GM19452 (cell line): ENCODE measurements at regions not wholly inside any gene's neighbourhood (a gene's known extent, or its start where the extent isn't known, plus 50 kb on each side); places are given as distances from the start of the nearest gene placed in this dataset.
A peak's percentile ranks its signal among the peaks of the same experiment; 100 is the strongest.

Experiments
- ATAC-seq: cut with Tn5 transposase; IDR thresholded peaks from one replicate; pipeline ENCODE4 v1.9.1; 2021; ENCODE audit not compliant: unreplicated experiment

DNA sequence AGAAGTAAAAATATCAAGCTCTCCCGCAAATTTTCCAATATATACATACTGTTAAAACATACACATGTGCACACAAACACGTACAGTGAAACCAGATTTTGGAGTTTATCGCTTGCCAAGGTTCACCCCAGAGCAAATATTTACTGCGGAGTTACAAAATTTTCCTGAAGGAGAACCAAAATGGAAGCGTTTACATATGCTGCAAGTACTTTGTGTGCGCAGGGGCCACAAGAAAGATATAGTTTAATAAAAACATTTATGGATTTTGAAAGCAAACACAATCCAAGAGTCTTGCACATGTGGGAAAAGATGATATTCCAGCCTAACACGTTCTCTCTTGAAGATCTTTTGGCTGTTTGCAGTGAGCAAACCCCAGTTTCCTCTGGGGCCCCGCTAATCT lies 301.3 kb upstream of the NFE2L3 start:
- no peak for ATAC-seq

DNA sequence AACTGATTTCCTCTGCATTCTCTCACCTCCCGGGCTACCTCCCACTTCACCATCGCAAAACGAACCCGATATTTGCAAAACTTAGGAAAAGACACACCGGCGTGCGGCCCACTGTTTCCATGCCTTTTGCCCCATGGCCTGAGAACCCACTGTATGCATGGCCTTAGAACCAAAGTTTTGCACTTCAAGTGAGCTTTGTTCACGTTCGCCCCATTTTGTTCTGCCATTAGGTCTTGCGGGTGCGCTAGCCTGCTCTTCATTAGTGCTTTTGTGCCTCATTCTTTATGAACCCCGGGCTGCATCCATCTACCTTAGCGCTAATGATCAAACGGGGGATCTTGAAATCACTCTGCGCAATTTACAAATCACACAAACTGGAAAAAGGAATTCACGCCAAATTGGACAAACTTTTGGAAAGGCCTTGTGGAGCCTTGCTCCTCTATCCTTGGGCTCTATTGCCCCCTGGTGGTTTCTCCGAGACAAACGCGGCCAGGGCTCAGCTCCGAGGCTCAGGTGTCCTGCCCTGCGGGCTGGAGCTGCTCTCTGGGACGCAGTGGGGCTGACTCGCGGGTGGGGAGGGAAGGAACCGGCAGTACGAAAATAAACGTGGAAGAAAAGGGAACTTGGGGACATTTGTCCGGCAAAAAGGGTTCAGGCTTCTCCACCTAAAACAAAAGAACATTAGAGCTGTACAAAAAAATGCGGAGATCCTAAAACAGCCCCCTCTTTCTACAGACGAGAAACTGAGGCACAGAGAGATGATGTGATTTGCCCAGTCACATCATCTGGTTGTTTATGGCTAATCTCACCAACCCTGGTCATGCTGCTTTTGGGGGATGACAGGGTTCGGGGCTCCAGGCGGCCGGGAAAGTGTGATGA lies 300.4 kb upstream of the NFE2L3 start:
- ATAC-seq: peak; percentile 62

DNA sequence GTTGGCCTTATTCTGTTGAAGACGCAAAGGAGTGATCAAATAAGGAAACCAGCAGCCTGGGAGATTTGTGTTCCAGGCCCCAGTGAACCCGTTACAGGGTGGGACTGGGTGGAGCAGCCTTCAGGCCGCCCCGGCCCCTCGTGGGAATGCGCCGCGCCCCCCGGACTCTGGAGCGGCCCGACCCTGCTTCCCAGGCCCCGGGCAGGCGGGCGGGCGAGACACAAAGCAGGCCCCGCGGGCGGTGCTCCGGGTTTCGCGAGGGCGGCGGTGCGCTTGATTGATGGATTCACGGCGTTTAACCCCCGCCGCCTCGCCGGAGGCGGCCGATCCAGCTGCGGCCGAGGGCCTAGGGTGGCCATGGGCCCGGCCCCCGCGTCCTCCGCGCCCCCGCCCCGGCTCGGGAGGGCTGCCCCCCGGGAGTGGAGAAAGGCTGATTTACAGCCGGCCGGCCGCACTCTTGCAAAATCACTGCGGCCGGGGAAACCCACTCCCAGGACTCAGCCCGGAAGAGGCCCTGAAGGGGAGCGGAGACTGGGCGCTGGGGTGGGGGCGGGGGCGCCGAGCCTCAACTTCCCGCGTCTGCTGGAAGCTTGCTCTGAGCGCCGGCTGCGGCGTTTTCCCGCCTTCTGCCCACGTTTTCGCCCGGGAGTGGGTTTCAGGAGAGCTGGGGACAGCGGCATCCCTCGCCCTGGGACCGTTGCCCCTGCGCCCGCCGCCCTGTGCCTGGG lies 299.6 kb upstream of the NFE2L3 start:
- ATAC-seq: no peak

DNA sequence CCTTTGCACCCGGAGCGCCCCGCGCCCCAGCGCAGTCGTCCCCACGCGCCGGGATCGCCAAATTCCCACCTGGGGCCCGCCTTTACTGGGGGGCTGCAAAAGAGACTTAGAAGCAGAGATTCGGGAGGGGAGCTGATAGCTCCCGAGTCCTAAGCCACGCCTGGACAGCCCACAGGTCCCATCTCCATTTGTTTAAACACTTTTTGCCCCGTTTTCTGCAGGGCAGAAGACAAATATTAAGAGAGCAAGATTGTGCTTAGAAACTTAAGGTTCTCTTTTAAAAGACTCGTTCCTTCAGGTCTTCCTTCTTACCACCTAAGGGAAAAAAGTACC lies 299.1 kb upstream of the NFE2L3 start:
- no peak for ATAC-seq

DNA sequence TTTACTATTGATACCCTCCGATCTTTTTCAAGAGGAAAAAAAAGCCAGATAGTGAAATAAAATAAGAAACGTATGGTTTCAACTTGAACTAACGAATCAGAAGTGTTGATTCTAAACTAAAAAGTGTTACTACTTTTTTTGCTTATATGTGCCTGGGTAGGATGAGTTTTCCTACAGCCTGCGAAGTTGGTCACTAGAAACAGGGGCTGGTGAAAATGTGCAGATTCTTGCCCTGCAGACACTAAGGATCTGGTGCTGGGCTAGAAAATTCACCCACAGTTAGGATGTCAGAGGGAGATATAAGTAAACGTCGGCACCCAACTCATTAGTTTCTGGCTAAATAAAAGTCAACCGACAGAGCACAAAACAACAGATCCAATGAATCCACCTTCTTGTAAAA lies 298.7 kb upstream of the NFE2L3 start:
- ATAC-seq: no peak

DNA sequence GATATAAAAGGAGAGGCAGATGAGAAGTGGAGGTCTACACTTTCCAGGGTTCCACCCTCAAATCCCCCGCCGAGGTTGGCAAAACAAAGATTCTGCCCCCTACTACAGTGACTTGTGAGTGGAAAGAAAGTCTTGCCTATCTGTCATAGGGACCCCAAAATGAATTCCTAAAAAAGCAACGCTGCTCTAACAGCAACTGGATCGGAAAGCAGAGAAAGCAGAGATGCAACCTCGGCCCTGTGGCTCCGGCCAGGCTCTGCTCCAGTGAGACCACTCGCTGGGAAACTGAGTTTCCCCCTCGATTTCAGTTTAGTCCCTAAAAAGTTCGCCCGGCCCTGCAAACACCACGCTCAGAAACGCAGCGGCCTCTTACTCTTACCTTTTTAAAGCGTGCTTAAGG lies 297.9 kb upstream of the NFE2L3 start:
- no peak for ATAC-seq

DNA sequence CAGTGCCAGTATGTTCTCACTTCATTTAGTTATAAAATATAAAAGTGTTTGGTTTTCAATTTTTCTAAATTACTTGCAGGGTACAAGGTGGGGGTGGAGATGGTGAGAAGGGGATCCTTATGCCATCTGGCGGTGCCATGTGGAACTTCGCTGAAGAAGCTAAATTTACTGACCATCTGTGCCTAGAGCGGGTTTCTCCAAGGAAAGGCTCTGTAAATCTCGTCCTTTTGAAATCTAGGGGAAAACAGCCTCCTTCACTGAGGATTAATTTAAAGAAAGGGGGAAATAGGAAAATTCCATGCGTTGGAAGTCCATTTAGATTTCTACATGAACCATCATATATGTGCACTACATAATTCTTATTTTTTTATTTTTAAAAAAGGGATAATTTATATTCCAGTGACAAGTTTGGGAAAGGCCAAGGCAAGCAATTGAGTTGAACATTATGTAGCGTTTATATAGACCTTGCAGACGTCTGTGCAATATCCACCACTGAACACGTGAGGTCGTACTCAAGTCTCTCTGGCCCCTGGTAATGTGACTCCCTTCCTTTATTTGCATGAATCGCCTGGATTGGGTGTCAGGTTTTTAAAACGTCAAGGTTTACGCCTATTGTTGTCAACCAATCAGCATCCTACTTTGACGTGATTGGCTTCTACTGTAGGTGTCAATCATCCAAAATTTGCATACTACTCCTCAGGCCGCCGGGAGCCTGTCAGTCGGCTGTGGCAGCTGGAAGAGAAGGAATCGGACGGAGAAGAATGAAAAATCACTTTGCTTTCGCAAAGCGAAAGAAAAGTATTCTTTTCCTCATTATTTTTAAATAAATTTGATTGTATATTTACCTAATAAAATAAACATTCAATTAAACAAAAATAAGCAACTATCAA lies 297.1 kb upstream of the NFE2L3 start:
- ATAC-seq: no peak

DNA sequence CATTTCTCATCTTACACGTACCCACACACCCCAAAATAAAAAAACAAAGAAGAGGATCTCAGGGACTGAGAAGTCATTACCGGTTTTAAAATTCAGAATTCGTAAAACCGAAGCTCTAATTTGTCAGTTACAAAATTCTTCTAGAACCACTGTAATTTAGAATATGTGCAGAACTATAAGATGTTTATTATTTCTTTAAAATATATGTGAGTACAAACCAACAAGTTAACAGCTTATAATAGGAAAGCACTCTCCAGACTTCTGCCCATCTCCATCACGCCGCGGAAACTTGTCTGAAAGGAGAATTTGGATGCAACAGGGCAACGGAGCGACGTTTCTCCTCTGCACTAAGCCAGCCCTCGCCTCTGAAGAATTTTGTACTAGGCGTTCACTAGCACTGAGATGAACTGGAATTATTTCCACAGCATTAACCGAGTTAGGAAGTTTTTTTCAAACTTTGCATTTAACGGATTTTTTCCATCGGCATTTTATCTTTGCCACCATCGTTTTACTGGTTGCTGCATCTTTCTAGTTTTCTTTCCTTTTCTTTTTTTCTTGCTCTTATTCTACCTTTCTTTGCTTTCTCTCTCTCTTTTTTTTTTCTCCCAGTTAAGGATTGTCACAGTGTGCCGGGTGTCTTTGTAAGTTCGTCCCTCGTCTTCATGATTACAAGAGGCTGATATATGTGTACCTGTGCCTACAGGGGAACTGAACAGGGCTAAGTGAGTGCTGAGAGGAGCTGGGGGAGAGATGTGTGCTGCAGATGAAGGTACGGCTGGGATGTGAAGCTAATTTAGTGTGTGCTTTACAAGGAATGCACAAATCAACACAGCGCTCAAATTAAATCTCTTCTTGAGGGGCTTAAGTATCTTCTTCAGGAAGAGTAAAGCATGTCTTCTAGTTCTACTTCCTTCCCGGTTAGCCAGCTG lies 295.9 kb upstream of the NFE2L3 start:
- ATAC-seq: no peak

DNA sequence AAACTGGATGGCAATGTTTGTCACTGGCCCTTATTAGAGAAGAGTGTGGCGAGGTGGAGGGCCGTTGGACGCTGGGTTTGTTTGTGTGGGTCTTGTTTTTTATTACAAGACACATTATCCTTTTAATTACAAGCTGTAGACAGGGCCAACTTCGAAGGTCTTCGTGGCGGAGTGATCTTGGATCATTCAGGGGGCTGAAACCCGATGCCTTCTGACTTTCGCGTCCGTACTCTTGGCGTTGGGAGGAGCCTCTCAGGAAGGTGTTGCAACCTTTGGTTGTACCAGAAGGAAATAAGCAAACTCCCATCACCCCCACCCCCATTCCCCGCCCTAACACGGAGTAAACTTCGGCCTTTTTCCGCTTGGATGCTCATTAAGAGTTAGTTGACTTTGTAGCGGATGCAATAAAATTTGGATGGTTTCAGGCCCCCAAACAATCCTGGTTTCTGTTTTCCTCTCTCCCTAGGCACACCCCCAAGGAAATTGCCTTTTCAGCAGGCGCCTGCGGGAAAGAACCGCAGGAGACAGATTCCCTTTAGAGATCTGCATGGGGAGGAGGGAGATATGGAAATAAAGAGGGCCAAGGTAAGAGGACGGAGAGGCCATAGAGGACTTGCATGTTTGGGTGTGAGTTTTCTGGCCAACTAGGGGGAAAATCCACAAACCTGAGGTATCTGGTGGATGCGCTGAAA lies 294.5 kb upstream of the NFE2L3 start:
- no peak for ATAC-seq

DNA sequence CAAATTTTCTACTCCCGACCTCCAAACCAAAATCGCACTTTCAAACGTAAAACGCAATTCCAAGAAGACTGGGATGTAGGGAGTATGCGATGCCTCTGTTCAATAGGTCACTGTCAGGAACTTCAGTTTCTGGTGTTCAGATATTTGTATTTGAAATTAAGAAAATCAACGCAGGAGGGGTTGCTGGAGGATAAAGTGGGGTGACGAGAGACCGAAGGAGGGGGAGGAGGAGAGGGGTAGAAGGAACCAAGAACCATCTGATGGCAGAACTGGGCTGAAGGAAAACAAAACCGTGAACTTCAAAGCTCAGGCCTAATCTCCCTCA lies 293.8 kb upstream of the NFE2L3 start:
- ATAC-seq: no peak

DNA sequence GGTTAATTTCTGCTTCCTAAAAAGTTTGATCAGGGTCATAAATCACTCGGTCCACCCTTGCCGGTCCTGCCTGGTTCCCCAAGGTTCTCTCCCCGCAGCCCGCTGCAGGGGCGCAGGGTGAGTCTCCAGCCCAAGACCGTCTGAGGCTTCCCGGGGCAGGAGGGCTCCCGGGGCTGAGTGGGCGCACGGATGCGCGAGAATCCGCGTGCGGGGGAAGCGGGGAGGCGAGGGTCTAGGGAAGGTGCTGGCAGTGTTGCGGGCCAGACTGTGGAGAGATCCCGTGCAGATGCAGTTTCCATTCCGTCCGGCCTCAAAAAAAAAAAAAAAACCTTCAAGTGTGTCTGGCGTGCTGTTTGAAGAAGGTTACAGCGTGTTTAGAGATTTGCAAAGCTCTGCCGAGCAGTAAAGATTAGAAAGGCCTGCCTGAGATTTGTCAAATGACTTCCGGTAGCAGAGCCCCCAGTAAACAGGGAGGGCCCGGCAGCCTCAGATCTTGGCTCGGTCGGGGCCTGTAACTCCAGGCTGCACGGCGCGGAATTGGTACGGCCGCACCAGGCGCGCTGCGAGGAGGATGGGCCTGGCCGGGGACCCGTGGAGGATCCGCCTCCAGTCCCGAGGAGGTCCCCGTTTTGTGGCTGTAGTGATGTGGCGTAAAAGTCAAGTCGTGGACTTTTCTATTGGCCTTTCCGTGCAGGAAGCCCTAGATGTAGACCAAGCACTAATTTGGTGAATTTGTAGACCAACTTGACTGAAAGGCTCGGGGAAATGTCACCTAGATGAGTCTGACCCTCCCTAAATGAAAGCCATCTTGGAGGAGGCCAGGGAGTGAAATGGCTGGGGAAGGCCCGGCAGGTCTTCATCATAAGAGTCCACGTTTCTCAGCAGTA lies 293.2 kb upstream of the NFE2L3 start:
- ATAC-seq: no peak

DNA sequence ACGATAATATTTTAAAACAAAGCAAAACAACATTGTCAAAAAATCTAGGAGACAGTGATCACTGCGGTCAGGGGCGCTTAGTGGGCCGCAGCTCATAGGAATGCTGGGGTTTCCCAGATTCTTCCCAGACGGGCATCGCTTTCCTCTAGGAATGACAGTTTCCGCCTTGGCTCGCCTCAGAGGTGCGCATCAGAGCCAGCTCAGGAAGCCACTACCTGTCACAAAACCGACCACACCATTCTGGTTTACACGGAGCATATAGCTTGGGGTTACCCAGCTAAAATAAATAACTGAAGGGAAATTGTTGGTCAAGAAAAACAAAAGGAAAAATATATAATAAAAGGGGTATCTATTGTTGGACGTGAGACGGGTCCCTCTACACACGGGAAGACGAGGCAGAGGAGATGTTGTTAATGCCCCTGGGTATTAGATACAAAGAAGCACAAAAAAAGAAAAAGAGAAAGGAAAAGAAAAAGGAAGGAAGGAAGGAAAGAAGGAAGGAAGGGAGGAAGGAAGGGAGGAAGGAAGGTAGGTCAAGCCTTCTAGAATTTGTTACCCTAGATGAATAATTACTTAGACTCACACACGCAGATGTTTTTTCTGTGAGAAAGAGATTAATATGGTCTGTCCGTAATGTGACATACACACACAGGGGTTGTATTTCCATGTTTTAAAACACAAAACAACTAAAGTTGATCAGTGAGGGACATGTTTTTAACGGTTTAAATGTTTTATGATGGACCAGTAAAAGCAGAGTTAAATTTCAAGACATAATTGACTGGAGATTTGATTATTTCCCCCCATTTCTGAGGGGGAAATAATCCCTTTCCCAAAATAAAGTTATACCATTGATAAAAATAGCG lies 292.4 kb upstream of the NFE2L3 start:
- ATAC-seq: no peak

DNA sequence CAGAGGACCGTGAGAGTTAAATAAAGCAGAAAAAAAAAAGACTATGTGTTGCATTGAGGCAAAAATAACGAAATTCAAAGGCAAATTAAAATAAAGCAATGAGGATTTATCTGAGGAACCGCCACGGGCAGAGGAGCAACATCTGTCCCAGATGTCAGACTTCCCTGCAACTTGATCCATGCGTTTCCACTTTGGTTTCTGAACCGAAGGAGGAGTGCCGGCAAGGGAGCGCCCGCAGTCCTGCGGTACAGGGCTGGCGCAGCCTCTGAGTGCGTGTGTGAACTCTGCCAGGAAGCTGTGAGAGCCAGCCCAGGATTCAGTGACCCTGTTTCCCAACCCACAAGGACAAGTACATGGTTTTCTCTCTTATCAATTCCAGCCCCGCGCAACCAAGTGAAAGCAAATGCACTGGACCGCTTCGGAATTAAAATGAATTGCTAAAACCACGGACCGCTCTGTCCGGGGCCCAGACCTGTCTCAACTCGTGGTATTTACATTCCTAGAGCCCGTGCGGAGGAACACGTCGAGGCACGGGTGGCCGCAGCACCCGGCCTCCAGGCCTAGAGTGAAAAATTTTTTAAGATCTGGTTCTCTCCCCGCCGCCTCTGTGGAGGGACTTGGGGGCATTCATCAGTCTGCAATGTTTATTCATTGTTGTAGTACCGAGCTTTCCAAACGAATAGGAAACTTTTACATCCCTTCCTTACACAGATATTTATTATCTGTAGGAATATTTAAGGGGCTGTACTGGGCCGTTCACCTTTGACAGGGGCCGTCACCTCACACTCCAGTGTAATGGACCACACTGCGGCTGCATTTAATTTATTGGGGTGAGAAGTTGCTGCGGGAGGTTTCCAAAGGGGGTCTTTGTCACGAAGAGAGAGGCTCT lies 291.5 kb upstream of the NFE2L3 start:
- no peak for ATAC-seq

DNA sequence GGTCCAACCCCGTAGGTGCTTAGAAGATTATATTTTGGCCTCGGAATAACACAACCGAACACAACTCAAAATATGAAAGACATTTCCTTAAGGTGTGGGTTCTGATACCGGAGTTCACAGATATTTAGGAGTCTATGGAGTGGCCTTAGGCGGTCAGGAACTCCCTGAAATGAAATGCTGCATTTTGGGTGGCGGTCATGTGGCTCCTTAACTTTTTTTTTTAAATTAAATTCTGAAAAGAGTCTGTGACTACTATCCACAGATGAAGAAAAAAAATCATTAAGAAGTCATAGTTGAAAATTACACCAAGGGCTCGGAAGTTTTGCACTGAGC lies 290.9 kb upstream of the NFE2L3 start:
- ATAC-seq: no peak

DNA sequence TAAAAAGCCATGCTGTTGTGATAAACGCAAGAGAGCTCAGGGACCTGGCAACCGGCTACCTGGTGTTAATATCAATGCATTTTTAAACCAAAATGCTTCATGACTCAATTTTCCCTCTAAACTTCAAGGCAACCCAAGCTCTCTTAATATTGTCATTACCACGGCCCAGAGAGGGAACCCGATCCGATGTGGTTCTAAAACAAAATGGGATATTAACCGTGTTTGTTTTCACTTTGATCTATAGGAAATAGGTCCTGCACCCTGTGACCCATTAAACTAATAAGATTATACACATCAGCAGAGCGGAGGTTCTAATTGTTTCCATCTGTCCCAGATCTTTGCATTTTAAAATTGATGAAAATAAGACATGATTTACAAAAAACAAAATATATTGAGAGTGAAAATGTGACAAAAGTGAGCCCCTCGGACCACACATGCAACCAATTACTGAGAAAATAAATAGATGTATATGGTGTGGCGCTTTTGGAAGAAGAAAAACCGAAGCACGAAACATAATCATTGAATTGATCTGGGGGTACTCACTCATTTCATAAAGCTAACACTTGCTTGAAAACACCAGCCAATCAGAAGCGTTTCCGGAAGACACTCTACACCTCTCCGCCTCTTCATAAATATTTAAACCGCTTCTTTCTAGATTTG lies 290.3 kb upstream of the NFE2L3 start:
- ATAC-seq: no peak

DNA sequence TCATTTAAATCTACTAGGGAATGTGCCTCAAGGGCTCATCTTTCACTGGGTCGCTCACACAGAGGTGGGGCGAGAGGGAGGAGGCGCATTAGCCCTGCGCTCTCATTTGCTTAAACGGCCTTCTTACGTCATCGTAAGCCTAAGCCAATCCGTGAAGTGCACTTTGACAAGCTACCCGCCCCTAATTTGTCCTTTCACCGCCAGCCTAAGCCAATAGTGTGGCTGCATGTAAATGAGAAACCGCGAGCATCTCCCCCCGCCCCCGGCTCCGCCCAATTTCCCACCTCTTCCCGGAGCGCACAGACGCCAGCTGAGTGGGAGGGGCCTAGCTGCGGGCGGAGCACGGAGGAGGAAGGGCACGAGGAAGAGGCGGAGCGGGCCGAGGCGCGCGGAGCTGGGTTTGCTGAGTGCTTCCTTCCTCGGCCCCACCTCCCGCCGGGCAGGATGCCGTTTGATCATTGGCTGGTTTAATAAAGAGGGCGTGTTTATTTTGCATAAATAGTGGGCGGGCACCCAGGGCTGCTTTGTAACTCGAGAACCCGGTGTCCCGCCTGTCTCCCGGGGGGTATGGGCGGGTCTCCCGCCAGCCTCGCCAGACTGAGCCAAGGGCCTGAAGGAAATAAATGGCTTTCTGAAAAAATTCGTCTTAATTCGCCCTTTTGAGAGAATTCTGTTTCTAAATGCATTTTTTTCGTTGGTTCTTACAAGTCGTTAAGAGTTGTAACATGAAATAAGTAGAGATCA lies 289.6 kb upstream of the NFE2L3 start:
- ATAC-seq: peak; percentile 94
